ENCODE measurements at regions not wholly inside any gene's neighbourhood (a gene's known extent, or its start where the extent isn't known, plus 50 kb on each side); places are given as distances from the start of the nearest gene placed in this dataset.
"Not testable (repeated sequence)": the region's sequence is repeated elsewhere in the genome, so short reads cannot be mapped to it uniquely, and the experiment has no call there.

DNA sequence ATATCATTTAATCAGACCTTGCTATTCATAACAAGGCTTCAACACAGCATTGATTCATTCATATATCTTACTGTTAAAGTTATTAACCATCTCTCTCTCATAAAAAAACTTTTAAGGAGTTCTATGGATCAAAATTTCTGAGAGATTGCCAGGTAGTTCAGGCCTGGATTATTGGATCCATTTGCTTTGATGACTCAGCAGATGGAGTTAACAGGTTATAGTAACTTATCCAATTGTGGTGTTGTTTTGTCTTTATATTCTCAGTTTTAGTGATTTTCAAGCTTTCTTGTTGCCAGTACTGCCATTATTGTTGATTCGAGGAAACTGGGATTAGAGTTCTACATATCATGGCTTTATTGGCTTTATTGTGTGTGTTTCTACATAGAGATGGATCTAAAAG, 195.7 kb upstream of the MMADHC start:
- H3K4me1 Mint-ChIP-seq: no peaks in the 10 kb centered on the region
- no peak overlapping the region for H3K4me3 Mint-ChIP-seq
- H3K9me3 Mint-ChIP-seq: peaks cover 4% of the 10 kb centered on the region
- no peaks in the 10 kb centered on the region for H3K36me3 Mint-ChIP-seq
- H3K27me3 Mint-ChIP-seq: no peaks in the 10 kb centered on the region
- H3K27ac Mint-ChIP-seq: no peak overlapping the region

DNA sequence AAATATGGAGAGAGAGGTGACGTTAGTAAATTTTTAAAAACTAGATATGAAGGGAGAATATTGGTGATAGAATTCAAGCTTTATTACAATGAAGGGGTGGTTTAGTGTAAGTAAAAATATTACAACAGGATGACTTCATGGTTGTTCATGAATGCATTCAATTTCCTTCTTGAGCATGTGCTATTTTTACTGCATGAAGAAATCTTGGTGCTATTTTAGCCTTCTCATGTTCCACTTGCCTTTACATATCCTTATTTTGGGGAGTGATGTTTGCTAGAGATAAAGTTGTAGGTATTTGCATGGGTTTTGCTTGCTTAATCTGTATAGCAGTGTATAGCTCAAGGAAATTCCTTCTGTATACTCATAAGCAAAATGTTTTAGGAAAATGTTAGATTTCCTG, 195.0 kb upstream of the MMADHC start:
- Mint-ChIP-seq H3K27me3 (no peaks in the 10 kb centered on the region), H3K9me3 (peaks cover under 1% of the 10 kb centered on the region), H3K27ac (no peak overlapping the region), H3K4me1 (no peaks in the 10 kb centered on the region), H3K36me3 (no peaks in the 10 kb centered on the region), H3K4me3 (no peak overlapping the region)

DNA sequence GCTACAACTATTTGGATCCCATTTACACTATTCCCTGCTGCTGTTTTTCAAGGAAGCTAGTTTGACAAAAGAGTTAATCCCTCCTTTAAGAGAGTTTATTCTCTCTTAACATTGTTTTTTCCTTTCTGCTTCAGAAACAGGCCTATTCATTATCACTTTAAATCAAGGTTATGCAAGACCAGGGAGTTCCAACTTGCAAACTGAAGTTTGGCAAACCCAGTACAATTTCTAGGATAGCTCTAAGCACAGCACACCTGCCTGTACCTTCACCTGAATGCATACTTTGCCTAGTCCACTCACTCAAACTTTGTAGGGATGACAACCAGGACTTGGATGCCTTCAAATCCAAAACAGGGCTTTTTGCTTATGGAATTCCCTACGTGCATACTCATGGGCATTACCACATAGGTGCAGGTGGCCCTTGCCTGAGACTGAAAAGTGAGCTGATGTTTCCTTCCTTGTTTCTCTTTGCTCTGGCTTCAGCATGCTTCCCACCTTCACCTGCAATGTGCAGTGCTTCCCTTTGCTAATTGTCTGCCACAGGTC, 193.8 kb upstream of the MMADHC start:
- H3K4me1 Mint-ChIP-seq: no peaks in the 10 kb centered on the region
- no peaks in the 10 kb centered on the region for H3K27me3 Mint-ChIP-seq
- H3K27ac Mint-ChIP-seq: no peak overlapping the region
- no peaks in the 10 kb centered on the region for H3K9me3 Mint-ChIP-seq
- H3K4me3 Mint-ChIP-seq: no peak overlapping the region
- no peaks in the 10 kb centered on the region for H3K36me3 Mint-ChIP-seq

DNA sequence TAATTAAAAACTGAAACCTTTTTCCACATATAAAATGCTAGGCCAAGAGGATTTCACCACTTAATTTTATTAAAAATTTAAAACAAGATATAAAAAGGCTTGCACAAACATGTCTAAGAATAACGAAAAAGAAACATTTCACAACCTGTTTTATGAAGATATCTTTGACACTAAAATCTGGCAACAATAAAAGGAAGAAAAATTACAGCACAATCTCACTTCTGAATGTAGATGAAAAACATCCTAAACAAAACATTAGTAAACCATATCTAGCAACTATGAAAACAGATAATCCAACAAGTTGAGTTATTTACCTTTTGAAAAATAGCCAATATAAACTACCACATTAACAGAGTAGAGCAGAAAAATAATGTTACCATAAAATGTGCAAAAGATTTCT, 185.4 kb upstream of the MMADHC start:
- Mint-ChIP-seq H3K4me1 (no peaks in the 10 kb centered on the region), H3K27ac (no peak overlapping the region), H3K9me3 (no peaks in the 10 kb centered on the region), H3K27me3 (peaks cover 4% of the 10 kb centered on the region), H3K4me3 (no peak overlapping the region), H3K36me3 (no peaks in the 10 kb centered on the region)

- Mint-ChIP-seq H3K9me3 (no peaks in the 10 kb centered on the region), H3K4me3 (no peak overlapping the region), H3K27me3 (peaks cover 2% of the 10 kb centered on the region), H3K4me1 (no peaks in the 10 kb centered on the region), H3K27ac (no peak overlapping the region), H3K36me3 (no peaks in the 10 kb centered on the region)
These were observed 180.8 kb upstream of the MMADHC start for GRCh38 chr2:149768320-149768799.

DNA sequence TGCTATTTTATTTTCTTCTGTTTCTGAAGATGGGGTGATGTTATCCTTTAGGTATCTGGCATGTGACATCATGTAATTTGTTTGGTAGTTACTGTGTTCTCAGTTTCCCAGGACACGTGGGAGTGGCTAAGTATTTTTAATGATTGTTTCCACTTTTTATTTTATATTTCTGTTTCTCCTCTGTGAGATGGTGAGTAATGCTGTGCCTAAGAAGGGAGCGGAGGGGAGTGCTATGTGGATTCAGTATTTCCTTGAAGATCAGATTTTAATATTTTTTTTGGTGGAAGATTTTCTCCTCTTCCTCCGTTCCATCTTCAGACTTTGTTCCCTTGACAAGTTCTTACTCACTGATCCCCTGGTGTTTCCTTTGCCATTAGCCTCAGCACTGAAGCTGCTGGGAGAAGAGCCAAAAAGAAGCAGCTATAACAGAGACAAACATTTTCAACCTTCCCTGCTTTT, 180.0 kb upstream of the MMADHC start:
- Mint-ChIP-seq H3K27me3 (peaks cover 2% of the 10 kb centered on the region), H3K36me3 (no peaks in the 10 kb centered on the region), H3K27ac (no peak overlapping the region), H3K4me3 (no peak overlapping the region), H3K9me3 (no peaks in the 10 kb centered on the region), H3K4me1 (no peaks in the 10 kb centered on the region)

- Mint-ChIP-seq H3K36me3 (no peaks in the 10 kb centered on the region), H3K4me3 (no peak overlapping the region), H3K27me3 (peaks cover 2% of the 10 kb centered on the region), H3K4me1 (no peaks in the 10 kb centered on the region), H3K9me3 (no peaks in the 10 kb centered on the region), H3K27ac (no peak overlapping the region)
These were observed 178.8 kb upstream of the MMADHC start for GRCh38 chr2:149766339-149766738.

DNA sequence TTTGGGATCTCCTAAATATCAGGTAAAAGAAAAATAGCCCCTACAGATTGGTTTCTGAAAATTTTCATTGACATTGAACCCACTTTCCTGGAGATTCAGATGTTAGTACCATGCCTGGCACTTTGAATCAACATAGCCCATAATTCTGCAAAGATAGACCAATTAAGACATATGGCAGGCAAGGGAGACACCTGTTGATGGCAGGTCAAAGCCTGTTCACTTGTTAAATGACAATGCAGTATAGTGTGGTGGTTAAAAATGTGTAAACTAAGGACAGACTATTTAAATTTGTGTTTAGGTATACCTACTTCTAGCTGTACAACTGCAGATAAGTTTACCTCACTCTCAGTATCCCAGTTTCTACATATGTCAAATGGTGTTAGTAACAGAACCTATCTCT, 178.1 kb upstream of the MMADHC start:
- Mint-ChIP-seq H3K9me3 (no peaks in the 10 kb centered on the region), H3K4me1 (no peaks in the 10 kb centered on the region), H3K27ac (no peak overlapping the region), H3K36me3 (no peaks in the 10 kb centered on the region), H3K4me3 (no peak overlapping the region), H3K27me3 (peaks cover 2% of the 10 kb centered on the region)

GRCh38 chr2:149765003-149765402, 177.4 kb upstream of the MMADHC start:
- no peak overlapping the region for H3K27ac Mint-ChIP-seq
- H3K36me3 Mint-ChIP-seq: no peaks in the 10 kb centered on the region
- H3K9me3 Mint-ChIP-seq: no peaks in the 10 kb centered on the region
- no peak overlapping the region for H3K4me3 Mint-ChIP-seq
- H3K4me1 Mint-ChIP-seq: no peaks in the 10 kb centered on the region
- H3K27me3 Mint-ChIP-seq: peaks cover 2% of the 10 kb centered on the region

- H3K4me3 Mint-ChIP-seq: no peak overlapping the region
- H3K36me3 Mint-ChIP-seq: no peaks in the 10 kb centered on the region
- no peaks in the 10 kb centered on the region for H3K27me3 Mint-ChIP-seq
- H3K27ac Mint-ChIP-seq: no peak overlapping the region
- no peaks in the 10 kb centered on the region for H3K9me3 Mint-ChIP-seq
- H3K4me1 Mint-ChIP-seq: no peaks in the 10 kb centered on the region
These were observed 175.8 kb upstream of the MMADHC start for GRCh38 chr2:149763358-149763757.

DNA sequence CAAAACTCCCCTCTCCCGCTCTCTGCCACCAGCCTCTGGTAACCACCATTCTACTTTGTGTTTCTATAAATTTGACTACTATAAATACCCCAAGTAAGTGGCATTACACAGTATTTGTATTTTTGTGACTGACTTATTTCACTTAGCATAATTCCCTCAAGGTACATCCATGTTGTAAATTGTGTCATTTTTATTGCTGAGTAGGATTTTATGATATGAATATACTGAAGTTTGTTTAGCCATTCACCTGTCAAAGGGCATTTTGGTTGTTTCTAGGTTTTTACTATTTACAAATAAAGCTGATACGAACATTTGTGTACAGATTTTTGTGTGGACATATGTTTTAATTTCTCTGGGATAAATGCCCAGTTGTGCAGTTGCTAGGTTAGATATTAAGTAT, 174.0 kb upstream of the MMADHC start:
- Mint-ChIP-seq H3K27ac (no peak overlapping the region), H3K36me3 (no peaks in the 10 kb centered on the region), H3K4me1 (no peaks in the 10 kb centered on the region), H3K27me3 (no peaks in the 10 kb centered on the region), H3K4me3 (no peak overlapping the region), H3K9me3 (peaks cover under 1% of the 10 kb centered on the region)

- H3K9me3 Mint-ChIP-seq: peaks cover 12% of the 10 kb centered on the region
- H3K4me3 Mint-ChIP-seq, H3K27me3 Mint-ChIP-seq, H3K36me3 Mint-ChIP-seq, H3K27ac Mint-ChIP-seq, H3K4me1 Mint-ChIP-seq: not testable (repeated sequence)
These were observed 171.8 kb upstream of the MMADHC start for GRCh38 chr2:149759382-149759781.

DNA sequence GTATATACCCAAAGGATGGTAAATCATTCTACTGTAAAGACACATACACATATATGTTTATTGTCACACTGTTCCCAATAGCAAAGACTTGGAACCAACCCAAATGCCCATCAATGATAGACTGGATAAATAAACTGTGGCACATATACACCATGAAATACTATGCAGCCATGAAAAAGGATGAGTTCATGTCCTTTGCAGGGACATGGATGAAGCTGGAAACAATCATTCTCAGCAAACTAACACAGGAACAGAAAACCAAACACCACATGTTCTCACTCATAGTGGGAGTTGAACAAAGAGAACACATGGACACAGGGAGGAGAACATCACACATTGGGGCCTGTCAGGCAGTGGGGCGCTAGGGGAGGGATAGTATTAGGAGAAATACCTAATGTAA, 167.1 kb upstream of the MMADHC start:
- H3K27me3 Mint-ChIP-seq, H3K27ac Mint-ChIP-seq, H3K4me1 Mint-ChIP-seq, H3K4me3 Mint-ChIP-seq, H3K36me3 Mint-ChIP-seq: not testable (repeated sequence)
- peaks cover 12% of the 10 kb centered on the region for H3K9me3 Mint-ChIP-seq

- Mint-ChIP-seq H3K9me3 (no peaks in the 10 kb centered on the region), H3K27me3 (no peaks in the 10 kb centered on the region), H3K4me3 (no peak overlapping the region), H3K27ac (no peak overlapping the region), H3K36me3 (no peaks in the 10 kb centered on the region), H3K4me1 (no peaks in the 10 kb centered on the region)
These were observed 159.9 kb upstream of the MMADHC start for GRCh38 chr2:149747456-149747855.

- Mint-ChIP-seq H3K27me3 (no peaks in the 10 kb centered on the region), H3K27ac (no peak overlapping the region), H3K4me1 (no peaks in the 10 kb centered on the region), H3K36me3 (no peaks in the 10 kb centered on the region), H3K4me3 (no peak overlapping the region), H3K9me3 (no peaks in the 10 kb centered on the region)
These were observed 158.0 kb upstream of the MMADHC start for GRCh38 chr2:149745396-149746230.

GRCh38 chr2:149744865-149745264, 157.3 kb upstream of the MMADHC start:
- H3K36me3 Mint-ChIP-seq: no peaks in the 10 kb centered on the region
- peaks cover 2% of the 10 kb centered on the region for H3K27me3 Mint-ChIP-seq
- H3K27ac Mint-ChIP-seq: no peak overlapping the region
- H3K4me3 Mint-ChIP-seq: no peak overlapping the region
- H3K9me3 Mint-ChIP-seq: no peaks in the 10 kb centered on the region
- no peaks in the 10 kb centered on the region for H3K4me1 Mint-ChIP-seq
